Endodermal cell (in vitro differentiated cells): ENCODE measurements at regions not wholly inside any gene's neighbourhood (a gene's known extent, or its start where the extent isn't known, plus 50 kb on each side); places are given as distances from the start of the nearest gene placed in this dataset.

Source experiments
- DNase-seq: peaks from one replicate; pipeline ENCODE4 v3.0.0-alpha.2; 2017
- H3K27ac ChIP-seq: 2 replicates; pipeline ENCODE4 v1.5.1; 2013; ENCODE audit warnings: mild to moderate bottlenecking, low read depth, low read length, moderate library complexity
- H3K27me3 ChIP-seq: 2 replicates; pipeline ENCODE4 v1.6.1; 2013; ENCODE audit warnings: mild to moderate bottlenecking, low read length, moderate library complexity; ENCODE audit not compliant: insufficient read depth, control insufficient read depth, poor library complexity, severe bottlenecking
- H3K36me3 ChIP-seq: 2 replicates; pipeline ENCODE4 v1.7.0; 2013; ENCODE audit warnings: mild to moderate bottlenecking, low read length, moderate library complexity; ENCODE audit not compliant: control insufficient read depth, insufficient read depth
- H3K4me1 ChIP-seq: one replicate; pipeline ENCODE4 v1.7.0; 2013; ENCODE audit warnings: low read length; ENCODE audit not compliant: control insufficient read depth, insufficient read depth
- H3K4me3 ChIP-seq: 2 replicates; pipeline ENCODE4 v1.5.1; 2013; ENCODE audit warnings: mild to moderate bottlenecking, low read length, moderate library complexity
- H3K9ac ChIP-seq: 2 replicates; pipeline ENCODE4 v1.6.1; 2013; ENCODE audit warnings: mild to moderate bottlenecking, low read length, moderate library complexity; ENCODE audit not compliant: poor library complexity, severe bottlenecking; ENCODE audit errors: extremely low read depth
- H3K9me3 ChIP-seq: 2 replicates; pipeline ENCODE4 v1.6.1; 2013; ENCODE audit warnings: mild to moderate bottlenecking, low read length, moderate library complexity; ENCODE audit not compliant: control insufficient read depth
- H3K27ac Mint-ChIP-seq: 2 replicates; pipeline ENCODE4 v1.8.0; 2020; ENCODE audit warnings: mixed read lengths
- H3K27me3 Mint-ChIP-seq: 2 replicates; pipeline ENCODE4 v1.8.0; 2021; ENCODE audit warnings: mild to moderate bottlenecking, mixed read lengths; ENCODE audit not compliant: insufficient read depth
- H3K36me3 Mint-ChIP-seq: 2 replicates; pipeline ENCODE4 v1.8.0; 2020; ENCODE audit warnings: low read depth, mixed read lengths
- H3K4me1 Mint-ChIP-seq: 2 replicates; pipeline ENCODE4 v1.8.0; 2020; ENCODE audit warnings: mixed read lengths
- H3K4me3 Mint-ChIP-seq: 2 replicates; pipeline ENCODE4 v1.8.0; 2020; ENCODE audit warnings: mild to moderate bottlenecking, moderate library complexity, mixed read lengths
- H3K9me3 Mint-ChIP-seq: 2 replicates; pipeline ENCODE4 v1.8.0; 2020; ENCODE audit warnings: mild to moderate bottlenecking, mixed read lengths
- CTCF ChIP-seq: fragments of 200-600 bp; sonication (generic); conservative IDR thresholded peaks from 2 replicates; pipeline ENCODE4 v1.5.0; 2021; ENCODE audit warnings: antibody characterized with exemption, mild to moderate bottlenecking
- WGBS, 2 experiments: methylation state at CpG; one replicate each; pipeline versions ENCODE4 v1.1.5 to v1.1.7; 2013; ENCODE audit warnings: missing lambda C conversion rate in 2 of 2, mixed read lengths in 1 of 2; ENCODE audit not compliant: insufficient coverage in 1 of 2, insufficient read length in 1 of 2; 5-methylcytosine and 5-hydroxymethylcytosine counted together

GRCh38 chr4:114109776-114110175 lies 130.3 kb upstream of the ARSJ start:
- no peak for TF ChIP-seq CTCF
- H3K27me3 Mint-ChIP-seq = no peaks in the 10 kb centered on the region
- 89% methylated on average over 1 of the region's 1 CpG for WGBS, 2 experiments

GRCh38 chr4:114115526-114115925 lies 136.1 kb upstream of the ARSJ start:
- H3K36me3 ChIP-seq = no peaks in the 10 kb centered on the region
- H3K27me3 ChIP-seq = no peaks in the 10 kb centered on the region
- 60% methylated on average over 1 of the region's 2 CpGs; no CpG with 5 or more reads in 1 of the 2 experiments for WGBS, 2 experiments
- H3K4me3 ChIP-seq = no peak overlapping the region
- no peaks in the 10 kb centered on the region for H3K4me1 ChIP-seq
- Mint-ChIP-seq H3K4me3 (no peak overlapping the region), H3K36me3 (no peaks in the 10 kb centered on the region), H3K4me1 (no peaks in the 10 kb centered on the region), H3K27me3 (no peaks in the 10 kb centered on the region), H3K27ac (no peak overlapping the region), H3K9me3 (no peaks in the 10 kb centered on the region)
- H3K27ac ChIP-seq = no peak overlapping the region
- H3K9ac ChIP-seq = no peak overlapping the region
- no peaks in the 10 kb centered on the region for H3K9me3 ChIP-seq
- TF ChIP-seq CTCF = no peak
- DNase-seq = no peak

More at GRCh38 chr4:114109776-114110175, 130.3 kb upstream of the ARSJ start:
- Histone ChIP-seq H3K9me3 (no peaks in the 10 kb centered on the region), H3K27ac (no peak overlapping the region), H3K4me3 (no peak overlapping the region), H3K27me3 (no peaks in the 10 kb centered on the region), H3K4me1 (no peaks in the 10 kb centered on the region), H3K9ac (no peak overlapping the region), H3K36me3 (no peaks in the 10 kb centered on the region)
- DNase-seq = no peak
- Mint-ChIP-seq H3K4me1 (no peaks in the 10 kb centered on the region), H3K36me3 (no peaks in the 10 kb centered on the region), H3K4me3 (no peak overlapping the region), H3K9me3 (no peaks in the 10 kb centered on the region), H3K27ac (no peak overlapping the region)

- H3K27ac Mint-ChIP-seq = no peak overlapping the region
- H3K4me3 Mint-ChIP-seq = no peak overlapping the region
- Histone ChIP-seq H3K9me3 (no peaks in the 10 kb centered on the region), H3K27ac (no peak overlapping the region), H3K4me3 (no peak overlapping the region), H3K36me3 (no peaks in the 10 kb centered on the region), H3K27me3 (no peaks in the 10 kb centered on the region), H3K4me1 (no peaks in the 10 kb centered on the region), H3K9ac (no peak overlapping the region)
- TF ChIP-seq CTCF = no peak
- WGBS, 2 experiments = 93 to 100% methylated on average over 1 to 2 of the region's 2 CpGs
- DNase-seq = no peak
- no peaks in the 10 kb centered on the region for H3K9me3 Mint-ChIP-seq
- no peaks in the 10 kb centered on the region for H3K4me1 Mint-ChIP-seq
- H3K36me3 Mint-ChIP-seq = no peaks in the 10 kb centered on the region
- H3K27me3 Mint-ChIP-seq = no peaks in the 10 kb centered on the region
Observed at GRCh38 chr4:114116861-114117260, 137.4 kb upstream of the ARSJ start.
